ENCODE measurements at regions not wholly inside any gene's neighbourhood (a gene's known extent, or its start where the extent isn't known, plus 50 kb on each side); places are given as distances from the start of the nearest gene placed in this dataset.

GRCh38 chr16:66043326-66043725 lies 323.2 kb upstream of the CDH5 start:
- H3K4me1 ChIP-seq (ENCODE audit: control insufficient read depth, insufficient read depth, low read length) = 0 out of 2 replicates have a peak, but pooled peaks cover 2% of the 10 kb centered on the region
- no peak overlapping the region for H3K56ac ChIP-seq (ENCODE audit: extremely low read depth, insufficient read depth, low read length)
- H3K79me1 ChIP-seq (ENCODE audit: low read depth in 1 of 2, low read length in 2 of 2) = no peaks in the 10 kb centered on the region
- H2BK120ac ChIP-seq (ENCODE audit: low read depth, low read length) = no peak overlapping the region
- ChIA-PET POLR2A (ENCODE audit: unreplicated experiment) (no interaction called here), CTCF (no interaction called here)
- H3K27me3 ChIP-seq (ENCODE audit: control insufficient read depth, insufficient read depth, low read length) = peaks cover 2% of the 10 kb centered on the region; the same call in 1 of the 2 replicates
- H4K8ac ChIP-seq (ENCODE audit: low read depth in 2 of 2, low read length in 2 of 2) = no peak overlapping the region
- no peak overlapping the region for H3K4me3 ChIP-seq (ENCODE audit: insufficient read depth, low read depth, low read length)
- DNase-seq (no peak), ATAC-seq (ENCODE audit: low read depth) (no peak)
- no peak overlapping the region for H3K27ac ChIP-seq (ENCODE audit: insufficient read depth, low read length)
- H4K20me1 ChIP-seq (ENCODE audit: insufficient read depth, low read length) = no peaks in the 10 kb centered on the region
- no peak for TF ChIP-seq NFE2L2 (IDR thresholded peaks at IDR 0.05; ENCODE audit: low read depth, low read length)
- TF ChIP-seq POLR2A (IDR thresholded peaks at IDR 0.05; ENCODE audit: low read depth, low read length) = no peak
- TF ChIP-seq RFX5 (IDR thresholded peaks at IDR 0.05; ENCODE audit: low read depth, low read length) = no peak
- no peak for TF ChIP-seq USF2 (IDR thresholded peaks at IDR 0.05; ENCODE audit: low read depth, low read length)
- no peaks in the 10 kb centered on the region for H3K9me3 ChIP-seq (ENCODE audit: control insufficient read depth, insufficient read depth, low read length)
- H3K14ac ChIP-seq (replicated peaks; ENCODE audit: low read depth, low read length) = no peak overlapping the region
- no peak overlapping the region for H3K18ac ChIP-seq (ENCODE audit: low read depth, low read length)
- H3K23ac ChIP-seq (ENCODE audit: low read depth, low read length) = no peak overlapping the region
- H2BK5ac ChIP-seq (ENCODE audit: low read depth, low read length, poor library complexity, severe bottlenecking) = no peak overlapping the region
- H2AK5ac ChIP-seq (ENCODE audit: low read depth, low read length) = no peak overlapping the region
- no peak overlapping the region for H3K4me2 ChIP-seq (ENCODE audit: low read depth, low read length)
- H3K9ac ChIP-seq (ENCODE audit: low read depth, low read length) = no peak overlapping the region
- no TSS peak for BruUV-seq (replicated peaks)
- H3K36me3 ChIP-seq (ENCODE audit: control insufficient read depth, insufficient read depth, low read length) = no peaks in the 10 kb centered on the region
- intact Hi-C loops (cut with micrococcal nuclease) (no loop called here), dilution Hi-C loops (cut with HindIII; ENCODE audit: low sequenced_read_pairs, unreplicated experiment) (no loop called here), in situ Hi-C loops (cut with MboI; ENCODE audit: low sequenced_read_pairs) (no loop called here)
- H2AK9ac ChIP-seq (replicated peaks; ENCODE audit: low read depth, low read length, poor library complexity) = no peak overlapping the region
- H2BK15ac ChIP-seq (ENCODE audit: low read depth, low read length) = no peak overlapping the region
- no peak overlapping the region for H3K4ac ChIP-seq (ENCODE audit: low read depth, low read length)
- H3K9me1 ChIP-seq (ENCODE audit: insufficient read depth, low read length) = no peaks in the 10 kb centered on the region
- H4K5ac ChIP-seq (ENCODE audit: low read depth, low read length) = no peak overlapping the region
- no peak overlapping the region for H2BK20ac ChIP-seq (ENCODE audit: low read depth, low read length)
- H4K91ac ChIP-seq (ENCODE audit: insufficient read depth, low read depth, low read length) = no peak overlapping the region
- H2AFZ ChIP-seq (replicated peaks; ENCODE audit: low read length, poor library complexity) = no peak overlapping the region
